HG03442 (cell line): ENCODE measurements at regions not wholly inside any gene's neighbourhood (a gene's known extent, or its start where the extent isn't known, plus 50 kb on each side); places are given as distances from the start of the nearest gene placed in this dataset.
"Not testable (repeated sequence)": the region's sequence is repeated elsewhere in the genome, so short reads cannot be mapped to it uniquely, and the experiment has no call there.

Experiments
- ATAC-seq: cut with Tn5 transposase; IDR thresholded peaks from one replicate; pipeline ENCODE4 v1.9.1; 2021; ENCODE audit warnings: mild to moderate bottlenecking, moderate library complexity; ENCODE audit not compliant: unreplicated experiment

GRCh38 chr1:121048769-121049443, 135.2 kb downstream of the FAM72B start:
- not testable (repeated sequence) for ATAC-seq

DNA sequence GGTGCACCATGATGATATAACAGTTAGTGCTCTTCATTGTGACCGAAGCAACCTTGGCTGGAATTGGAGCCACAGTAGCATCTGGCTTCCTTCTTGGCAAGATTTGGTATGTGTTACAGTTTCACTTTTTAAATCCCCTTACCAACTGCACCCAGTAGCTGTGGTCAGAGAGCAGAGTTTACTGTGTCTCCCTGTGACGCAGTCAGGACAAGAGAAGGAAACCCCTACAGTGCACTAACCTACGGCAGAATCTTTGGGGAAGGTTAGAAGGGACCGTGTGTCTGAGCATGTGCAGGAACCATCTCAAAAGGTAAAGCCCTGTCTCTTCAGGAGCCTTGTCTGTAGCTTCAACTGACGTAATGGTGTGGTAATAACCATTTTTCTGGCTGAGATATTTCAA, 134.0 kb downstream of the FAM72B start:
- not testable (repeated sequence) for ATAC-seq

- ATAC-seq, result not testable (repeated sequence)
Measured at GRCh38 chr1:121051161-121051790, 132.9 kb downstream of the FAM72B start.

GRCh38 chr1:121052081-121052660, 132.0 kb downstream of the FAM72B start:
- ATAC-seq, result not testable (repeated sequence)

GRCh38 chr1:121054928-121055327, 129.2 kb downstream of the FAM72B start:
- not testable (repeated sequence) for ATAC-seq

DNA sequence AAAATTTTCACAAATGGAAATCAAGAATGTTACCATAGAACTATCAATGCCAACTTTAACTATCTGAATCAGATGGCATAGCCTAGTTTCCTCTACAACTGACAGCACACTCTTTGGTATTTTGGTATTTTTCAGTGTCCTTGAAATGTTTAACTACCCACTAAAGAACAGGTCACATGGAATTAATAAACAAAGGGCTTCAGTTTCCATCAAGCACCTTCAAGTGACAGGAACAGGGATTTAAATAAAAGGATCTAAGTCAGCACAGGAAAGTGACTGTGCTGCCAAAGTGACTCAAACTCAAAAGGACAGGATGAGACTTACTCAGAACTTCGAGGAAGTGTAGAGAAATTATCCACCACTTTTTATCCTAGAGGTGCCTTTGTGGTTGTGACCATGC, 117.2 kb downstream of the FAM72B start:
- ATAC-seq, result not testable (repeated sequence)

GRCh38 chr1:121068738-121069499, 115.2 kb downstream of the FAM72B start:
- not testable (repeated sequence) for ATAC-seq

DNA sequence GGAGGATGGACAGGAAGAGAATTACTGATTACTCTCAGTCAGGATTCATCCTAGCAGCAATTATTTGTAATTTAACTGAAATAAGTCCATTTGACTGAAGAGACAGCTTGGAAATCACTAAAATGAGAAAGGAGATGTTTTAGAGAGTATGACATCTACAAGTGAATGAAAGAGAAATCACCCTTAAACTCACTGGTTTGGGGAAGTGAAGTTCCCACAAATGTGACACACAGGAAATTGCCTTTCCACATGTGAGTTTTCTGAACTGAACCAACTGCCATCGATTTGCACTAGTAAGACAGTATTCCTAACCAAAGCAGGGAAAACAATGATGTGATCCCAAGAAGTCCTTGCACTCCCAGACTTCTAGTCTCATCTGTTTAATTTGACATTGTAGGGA, 110.3 kb downstream of the FAM72B start:
- ATAC-seq, result not testable (repeated sequence)

DNA sequence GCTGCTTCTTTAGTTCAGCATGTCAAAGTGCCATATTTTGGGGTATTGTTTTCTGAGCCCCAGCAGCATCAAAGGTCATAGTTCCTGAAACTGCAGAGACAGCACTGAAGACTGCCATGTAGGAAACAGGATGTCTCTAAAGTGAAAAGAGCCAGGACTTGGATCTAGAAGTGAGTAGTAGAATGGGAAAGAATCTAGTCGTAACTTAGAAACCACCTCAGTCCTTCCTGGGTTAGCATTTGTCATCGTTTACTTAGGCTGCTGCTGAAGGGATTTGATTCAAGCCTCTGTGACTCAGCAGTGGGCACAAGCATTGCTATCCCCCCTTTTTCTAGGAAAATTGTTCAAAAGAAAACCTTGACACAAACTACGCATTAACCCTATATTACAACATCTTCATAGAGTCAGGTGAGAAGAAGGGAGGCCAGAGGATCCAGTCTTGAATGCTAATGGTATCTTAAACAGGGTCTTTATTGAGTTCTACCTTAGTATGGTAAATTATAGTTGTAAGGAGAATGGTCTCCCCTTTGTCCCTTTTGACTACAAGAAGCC, 108.8 kb downstream of the FAM72B start:
- not testable (repeated sequence) for ATAC-seq

GRCh38 chr1:121076674-121077073, 107.5 kb downstream of the FAM72B start:
- ATAC-seq, result peak; percentile 97

DNA sequence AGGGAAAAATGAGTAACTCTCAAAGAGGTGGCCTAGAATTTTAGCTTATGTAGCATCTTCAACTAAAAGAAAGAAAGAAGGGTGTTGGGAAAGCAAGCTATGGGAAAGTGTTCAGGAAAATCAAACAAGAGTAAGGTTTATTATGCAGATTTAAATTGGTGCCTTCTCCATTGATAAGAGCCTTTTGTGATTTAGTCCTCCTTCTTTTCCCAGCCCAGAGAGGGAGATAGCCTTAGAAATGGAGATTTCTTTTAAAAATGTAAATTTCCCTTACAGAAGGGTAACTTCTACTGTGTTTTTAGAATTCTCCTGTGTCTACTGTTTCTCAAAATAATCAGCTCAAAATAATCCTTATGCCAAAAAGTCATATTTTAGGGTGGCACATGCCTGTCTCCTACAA, 104.5 kb downstream of the FAM72B start:
- not testable (repeated sequence) for ATAC-seq

GRCh38 chr1:121080197-121080903, 103.8 kb downstream of the FAM72B start:
- not testable (repeated sequence) for ATAC-seq

GRCh38 chr1:121080904-121081264, 103.3 kb downstream of the FAM72B start:
- not testable (repeated sequence) for ATAC-seq

DNA sequence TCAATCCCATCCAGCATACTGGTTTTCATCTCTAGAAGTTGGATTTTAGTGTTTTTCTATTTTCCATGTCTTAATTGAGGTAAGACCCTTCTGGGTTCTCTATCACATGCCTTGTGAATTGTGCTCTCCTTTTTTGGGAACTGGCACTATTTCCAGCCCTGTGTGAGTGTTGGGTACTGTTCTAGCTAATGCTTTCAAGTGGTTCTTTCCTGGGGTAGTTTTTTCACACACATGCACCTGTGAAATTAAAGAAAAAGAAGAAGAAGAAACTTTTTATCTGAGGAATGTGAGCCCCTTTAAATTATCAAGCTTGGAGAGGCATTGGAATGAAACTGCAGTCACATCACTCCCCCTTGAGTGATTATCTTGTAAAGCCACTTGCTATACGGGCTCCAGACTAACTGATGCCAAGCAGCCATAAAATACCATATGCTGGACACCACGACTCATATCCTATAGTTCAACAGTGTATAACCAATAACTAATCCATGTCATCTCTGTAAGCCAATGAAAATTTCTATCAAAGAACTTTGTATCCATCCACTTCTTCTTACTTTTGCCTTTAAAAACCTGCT, 102.4 kb downstream of the FAM72B start:
- not testable (repeated sequence) for ATAC-seq

GRCh38 chr1:121082995-121083394, 101.1 kb downstream of the FAM72B start:
- not testable (repeated sequence) for ATAC-seq

GRCh38 chr1:121086249-121086648, 97.9 kb downstream of the FAM72B start:
- ATAC-seq, result not testable (repeated sequence)

GRCh38 chr1:121087221-121087620, 96.9 kb downstream of the FAM72B start:
- ATAC-seq, result not testable (repeated sequence)

DNA sequence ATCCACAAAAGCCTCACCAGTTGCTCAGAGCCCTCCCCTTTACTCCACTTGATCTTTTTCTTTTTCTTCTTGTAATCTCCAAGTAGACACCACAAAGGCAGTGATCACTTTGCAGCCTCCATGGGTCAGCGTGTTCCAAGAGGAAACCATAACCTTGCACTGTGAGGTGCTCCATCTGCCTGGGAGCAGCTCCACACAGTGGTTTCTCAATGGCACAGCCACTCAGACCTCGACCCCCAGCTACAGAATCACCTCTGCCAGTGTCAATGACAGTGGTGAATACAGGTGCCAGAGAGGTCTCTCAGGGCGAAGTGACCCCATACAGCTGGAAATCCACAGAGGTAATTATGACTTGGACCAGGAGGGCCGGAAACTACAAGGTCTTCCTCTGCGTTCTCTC, 95.6 kb downstream of the FAM72B start:
- not testable (repeated sequence) for ATAC-seq

- not testable (repeated sequence) for ATAC-seq
Measured at GRCh38 chr1:121092329-121092968, 91.7 kb downstream of the FAM72B start.

GRCh38 chr1:121095014-121095413, 89.1 kb downstream of the FAM72B start:
- not testable (repeated sequence) for ATAC-seq
